GM13976 (cell line): ENCODE measurements at regions not wholly inside any gene's neighbourhood (a gene's known extent, or its start where the extent isn't known, plus 50 kb on each side); places are given as distances from the start of the nearest gene placed in this dataset.

Source experiments
- DNase-seq: peaks from one replicate; pipeline ENCODE4 v3.0.0; 2012; ENCODE audit warnings: low spot score
- CTCF ChIP-seq: IDR thresholded peaks from 2 replicates; pipeline ENCODE4 v1.5.1; 2012; ENCODE audit warnings: borderline replicate concordance, mild to moderate bottlenecking; ENCODE audit not compliant: insufficient read depth; ENCODE audit errors: extremely low read depth, missing control alignments, control extremely low read depth
- in situ Hi-C: fragments of 300-500 bp; cut with MboI; formaldehyde crosslinking; loops from one replicate; pipeline ENCODE4 v1.12.0; 2022; ENCODE audit warnings: low sequenced_read_pairs, mixed read lengths, inconsistent platforms; ENCODE audit not compliant: unreplicated experiment

GRCh38 chr3:177471733-177472480 lies 274.6 kb upstream of the TBL1XR1 start:
- in situ Hi-C loops: no loop called here

GRCh38 chr3:177473184-177473583 lies 275.9 kb upstream of the TBL1XR1 start:
- in situ Hi-C loops: no loop called here
- no peak for DNase-seq
- no peak for TF ChIP-seq CTCF

More at GRCh38 chr3:177471733-177472480, 274.6 kb upstream of the TBL1XR1 start:
- TF ChIP-seq CTCF: no peak
- DNase-seq: no peak

- TF ChIP-seq CTCF: no peak
- DNase-seq: no peak
- in situ Hi-C loops: no loop called here
Observed at GRCh38 chr3:177473903-177474302, 276.6 kb upstream of the TBL1XR1 start.

- TF ChIP-seq CTCF: no peak
Observed at GRCh38 chr3:177474652-177475355, 277.5 kb upstream of the TBL1XR1 start.

GRCh38 chr3:177475356-177475665 lies 278.0 kb upstream of the TBL1XR1 start:
- DNase-seq: no peak
- TF ChIP-seq CTCF: no peak
- in situ Hi-C loops: no loop called here

More at GRCh38 chr3:177474652-177475355, 277.5 kb upstream of the TBL1XR1 start:
- in situ Hi-C loops: no loop called here
- no peak for DNase-seq

GRCh38 chr3:177476495-177476894 lies 279.2 kb upstream of the TBL1XR1 start:
- no peak for DNase-seq
- in situ Hi-C loops: no loop called here
- no peak for TF ChIP-seq CTCF

- in situ Hi-C loops: no loop called here
Observed at GRCh38 chr3:177476921-177477435, 279.7 kb upstream of the TBL1XR1 start.

More at GRCh38 chr3:177476921-177477435, 279.7 kb upstream of the TBL1XR1 start:
- DNase-seq: no peak
- no peak for TF ChIP-seq CTCF
